AG09309 (cell line): ENCODE measurements at regions not wholly inside any gene's neighbourhood (a gene's known extent, or its start where the extent isn't known, plus 50 kb on each side); places are given as distances from the start of the nearest gene placed in this dataset.
"Not testable (repeated sequence)": the region's sequence is repeated elsewhere in the genome, so short reads cannot be mapped to it uniquely, and the experiment has no call there.

Experiments used
- DNase-seq: peaks from one replicate; pipeline ENCODE4 v3.0.0-alpha.2; 2010; ENCODE audit warnings: low read depth
- H3K4me3 ChIP-seq: 2 replicates; pipeline ENCODE4 v1.5.1; 2011; ENCODE audit warnings: mild to moderate bottlenecking, low read depth, low read length, moderate library complexity; ENCODE audit not compliant: control insufficient read depth
- TF ChIP-seq, protein P1 (sequence below): IDR thresholded peaks from 2 replicates; pipeline ENCODE4 v1.5.1; 2011; ENCODE audit warnings: mild to moderate bottlenecking, low read depth, low read length, inconsistent platforms; ENCODE audit not compliant: insufficient read depth, control insufficient read depth; ENCODE audit errors: missing control alignments

DNA sequence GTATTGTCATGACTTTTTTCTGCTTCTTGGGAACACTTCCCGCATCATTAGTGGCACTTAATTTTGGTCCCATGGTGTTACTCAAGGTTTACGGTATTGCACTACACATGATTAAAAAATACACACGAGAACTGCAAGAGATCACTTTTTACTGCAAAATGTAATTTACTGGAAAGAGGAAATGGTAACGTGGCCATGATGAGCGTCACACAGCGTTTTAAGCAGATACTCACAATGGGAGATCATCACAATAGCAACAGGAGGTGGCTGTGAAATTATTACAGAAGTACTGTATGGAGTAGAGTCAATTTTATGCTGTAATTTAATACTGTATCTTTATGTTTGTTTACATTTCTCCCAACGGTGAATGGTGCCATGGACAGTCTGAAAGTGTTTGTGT, 1510.3 kb downstream of the AMY1C start:
- H3K4me3 ChIP-seq: no peak overlapping the region
- DNase-seq: no peak
- TF ChIP-seq, protein P1, sequence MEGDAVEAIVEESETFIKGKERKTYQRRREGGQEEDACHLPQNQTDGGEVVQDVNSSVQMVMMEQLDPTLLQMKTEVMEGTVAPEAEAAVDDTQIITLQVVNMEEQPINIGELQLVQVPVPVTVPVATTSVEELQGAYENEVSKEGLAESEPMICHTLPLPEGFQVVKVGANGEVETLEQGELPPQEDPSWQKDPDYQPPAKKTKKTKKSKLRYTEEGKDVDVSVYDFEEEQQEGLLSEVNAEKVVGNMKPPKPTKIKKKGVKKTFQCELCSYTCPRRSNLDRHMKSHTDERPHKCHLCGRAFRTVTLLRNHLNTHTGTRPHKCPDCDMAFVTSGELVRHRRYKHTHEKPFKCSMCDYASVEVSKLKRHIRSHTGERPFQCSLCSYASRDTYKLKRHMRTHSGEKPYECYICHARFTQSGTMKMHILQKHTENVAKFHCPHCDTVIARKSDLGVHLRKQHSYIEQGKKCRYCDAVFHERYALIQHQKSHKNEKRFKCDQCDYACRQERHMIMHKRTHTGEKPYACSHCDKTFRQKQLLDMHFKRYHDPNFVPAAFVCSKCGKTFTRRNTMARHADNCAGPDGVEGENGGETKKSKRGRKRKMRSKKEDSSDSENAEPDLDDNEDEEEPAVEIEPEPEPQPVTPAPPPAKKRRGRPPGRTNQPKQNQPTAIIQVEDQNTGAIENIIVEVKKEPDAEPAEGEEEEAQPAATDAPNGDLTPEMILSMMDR: no peak

DNA sequence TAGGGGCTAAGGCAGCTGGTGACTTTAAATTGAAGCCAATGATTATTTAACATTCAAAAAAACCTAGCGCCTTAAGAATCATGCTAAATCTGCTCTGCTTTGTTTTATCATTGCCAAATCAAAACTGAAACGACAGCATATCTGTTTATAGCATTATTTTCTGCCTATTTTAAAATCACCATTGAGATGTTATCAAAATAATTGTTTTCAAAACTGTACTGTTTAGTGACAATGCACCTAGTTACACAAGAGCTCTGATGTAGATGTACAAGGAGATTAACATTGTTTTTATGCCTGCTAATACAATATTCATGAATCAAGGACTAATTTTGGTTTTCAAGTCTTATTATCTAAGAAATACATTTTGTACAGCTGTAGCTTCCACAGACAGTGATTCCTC, 1521.3 kb downstream of the AMY1C start:
- no peak for DNase-seq
- H3K4me3 ChIP-seq: no peak overlapping the region
- TF ChIP-seq, protein P1: no peak

DNA sequence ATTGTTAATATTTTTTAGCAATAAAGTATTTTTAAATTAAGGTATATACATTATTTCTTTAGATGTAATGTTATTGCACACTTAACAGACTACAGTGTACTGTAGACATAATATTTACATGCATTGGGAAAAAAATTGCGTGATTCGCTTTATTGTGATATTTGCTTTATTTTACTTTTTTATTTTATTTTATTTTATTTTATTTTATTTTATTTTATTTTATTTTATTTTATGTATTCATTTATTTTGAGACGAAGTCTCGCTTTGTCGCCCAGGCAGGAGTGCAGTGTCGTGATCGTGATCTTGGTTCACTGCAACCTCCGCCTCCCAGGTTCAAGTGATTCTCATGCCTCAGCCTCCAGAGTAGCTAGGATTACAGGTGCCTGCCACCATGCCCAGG, 1522.7 kb downstream of the AMY1C start:
- DNase-seq, H3K4me3 ChIP-seq: not testable (repeated sequence)

DNA sequence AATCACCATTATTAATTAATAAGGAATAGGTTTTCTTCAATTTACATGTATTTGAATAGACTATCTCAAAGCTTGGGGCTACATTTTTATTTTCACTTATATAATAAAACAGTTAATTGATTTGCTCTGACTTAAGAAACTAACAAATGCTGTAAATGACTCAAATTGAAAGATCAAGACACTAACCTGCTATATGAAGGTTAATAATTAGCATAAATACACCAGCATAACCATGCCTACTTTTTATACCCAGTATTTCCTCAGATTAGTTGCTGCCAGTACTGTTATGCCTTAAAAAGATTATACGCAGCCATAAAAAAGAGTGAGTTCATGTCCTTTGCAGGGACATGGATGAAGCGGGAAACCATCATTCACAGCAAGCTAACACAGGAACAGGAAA, 1545.1 kb downstream of the AMY1C start:
- TF ChIP-seq, protein P1: no peak
- no peak for DNase-seq
- no peak overlapping the region for H3K4me3 ChIP-seq

DNA sequence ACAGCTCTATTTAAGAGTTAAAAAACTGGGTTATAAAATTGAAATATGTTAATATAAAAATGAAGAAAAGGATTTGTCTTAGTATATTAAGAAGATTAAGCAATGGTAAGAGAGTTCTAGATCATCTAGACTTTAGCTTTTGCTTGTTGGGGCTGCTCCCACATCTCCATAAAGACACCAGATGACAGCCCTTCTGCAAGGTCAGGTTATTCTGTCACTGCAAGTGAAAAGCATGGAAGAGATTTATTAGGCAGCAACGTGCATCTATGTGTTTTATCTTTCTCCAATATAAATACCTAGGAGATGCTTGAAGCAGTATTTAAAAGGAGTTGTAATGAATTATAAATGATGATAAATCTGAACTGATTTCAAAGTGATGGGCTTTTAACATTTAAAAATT, 1560.4 kb downstream of the AMY1C start:
- TF ChIP-seq, protein P1: no peak

DNA sequence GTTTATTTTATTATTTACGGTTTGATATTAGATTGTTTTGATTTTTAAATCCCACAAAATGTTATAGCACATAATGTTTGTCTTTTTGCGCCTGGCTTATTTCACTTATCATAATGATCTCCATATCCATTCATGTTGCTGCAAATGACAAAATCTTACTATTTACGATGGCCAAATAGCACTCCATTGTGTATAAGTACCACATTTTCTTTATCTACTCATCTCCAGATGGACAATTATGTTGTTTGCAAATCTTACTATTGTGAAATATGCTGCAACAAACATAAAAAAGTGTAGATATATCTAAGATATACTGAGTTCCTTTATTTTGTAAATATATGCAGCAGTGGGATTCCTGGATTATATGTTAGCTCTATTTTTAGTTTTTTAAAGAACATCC, 1568.3 kb downstream of the AMY1C start:
- DNase-seq: no peak
- no peak overlapping the region for H3K4me3 ChIP-seq
- TF ChIP-seq, protein P1: no peak

More for the DNA sequence above, 1560.4 kb downstream of the AMY1C start:
- no peak for DNase-seq
- H3K4me3 ChIP-seq: no peak overlapping the region

DNA sequence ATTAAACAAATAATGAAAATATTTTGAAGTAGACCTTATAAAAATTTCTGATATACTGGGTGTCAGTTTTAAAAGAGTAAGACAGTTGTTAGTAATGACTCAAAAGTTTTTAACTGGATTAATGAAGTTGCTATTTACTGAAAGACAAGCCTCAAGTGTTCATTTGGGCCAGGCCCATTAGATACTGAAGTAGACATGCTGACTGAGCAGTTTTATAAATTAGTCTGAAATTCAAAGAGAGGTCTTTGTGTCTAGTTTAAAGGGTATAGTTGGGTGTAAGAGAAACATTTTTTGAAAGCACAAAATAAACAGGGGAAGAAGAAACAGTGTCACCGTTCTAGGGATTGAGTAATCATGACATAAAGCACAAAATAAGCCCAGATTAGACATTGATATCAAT, 1577.2 kb downstream of the AMY1C start:
- no peak for DNase-seq
- H3K4me3 ChIP-seq: no peak overlapping the region
- TF ChIP-seq, protein P1: no peak
